ENCODE measurements at regions not wholly inside any gene's neighbourhood (a gene's known extent, or its start where the extent isn't known, plus 50 kb on each side); places are given as distances from the start of the nearest gene placed in this dataset.

DNA sequence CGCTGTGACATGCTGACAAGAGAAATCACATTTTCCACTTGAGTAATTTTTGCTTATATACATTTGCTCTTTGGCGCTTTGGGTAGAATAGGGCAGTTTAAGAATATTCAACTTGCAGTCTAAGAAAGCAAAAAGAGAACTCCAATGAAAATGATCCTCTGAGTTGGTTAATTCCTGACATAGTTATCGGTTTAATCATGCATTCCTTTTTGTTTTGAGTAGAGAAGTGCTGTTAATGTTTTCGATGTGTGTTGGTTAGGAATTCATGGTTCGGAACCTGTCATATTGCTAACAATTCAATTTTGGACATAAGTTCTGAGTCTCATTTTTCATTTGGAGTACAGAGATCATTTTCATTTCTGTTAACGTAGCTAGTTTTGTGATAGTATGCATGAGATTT is 700.6 kb upstream of the PITX2 start:
- no peaks in the 10 kb centered on the region for H3K4me1 ChIP-seq (ENCODE audit: control insufficient read depth, insufficient read depth, low read length)
- ChIA-PET POLR2A (no interaction called here), CTCF (no interaction called here)
- no TSS peak for BruUV-seq (replicated peaks)
- no peak overlapping the region for H3K27ac ChIP-seq (ENCODE audit: low read length)
- TF ChIP-seq, protein P1, sequence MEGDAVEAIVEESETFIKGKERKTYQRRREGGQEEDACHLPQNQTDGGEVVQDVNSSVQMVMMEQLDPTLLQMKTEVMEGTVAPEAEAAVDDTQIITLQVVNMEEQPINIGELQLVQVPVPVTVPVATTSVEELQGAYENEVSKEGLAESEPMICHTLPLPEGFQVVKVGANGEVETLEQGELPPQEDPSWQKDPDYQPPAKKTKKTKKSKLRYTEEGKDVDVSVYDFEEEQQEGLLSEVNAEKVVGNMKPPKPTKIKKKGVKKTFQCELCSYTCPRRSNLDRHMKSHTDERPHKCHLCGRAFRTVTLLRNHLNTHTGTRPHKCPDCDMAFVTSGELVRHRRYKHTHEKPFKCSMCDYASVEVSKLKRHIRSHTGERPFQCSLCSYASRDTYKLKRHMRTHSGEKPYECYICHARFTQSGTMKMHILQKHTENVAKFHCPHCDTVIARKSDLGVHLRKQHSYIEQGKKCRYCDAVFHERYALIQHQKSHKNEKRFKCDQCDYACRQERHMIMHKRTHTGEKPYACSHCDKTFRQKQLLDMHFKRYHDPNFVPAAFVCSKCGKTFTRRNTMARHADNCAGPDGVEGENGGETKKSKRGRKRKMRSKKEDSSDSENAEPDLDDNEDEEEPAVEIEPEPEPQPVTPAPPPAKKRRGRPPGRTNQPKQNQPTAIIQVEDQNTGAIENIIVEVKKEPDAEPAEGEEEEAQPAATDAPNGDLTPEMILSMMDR (IDR thresholded peaks at IDR 0.05): no peak
- TF ChIP-seq SIN3A (IDR thresholded peaks at IDR 0.05; ENCODE audit: borderline replicate concordance, insufficient read depth, low read depth, low read length) (no peak), TCF7L2 (IDR thresholded peaks at IDR 0.05; ENCODE audit: low read depth, low read length) (no peak), POLR2AphosphoS5 (IDR thresholded peaks at IDR 0.05; ENCODE audit: low read depth, low read length) (no peak)
- TF ChIP-seq, protein P2, sequence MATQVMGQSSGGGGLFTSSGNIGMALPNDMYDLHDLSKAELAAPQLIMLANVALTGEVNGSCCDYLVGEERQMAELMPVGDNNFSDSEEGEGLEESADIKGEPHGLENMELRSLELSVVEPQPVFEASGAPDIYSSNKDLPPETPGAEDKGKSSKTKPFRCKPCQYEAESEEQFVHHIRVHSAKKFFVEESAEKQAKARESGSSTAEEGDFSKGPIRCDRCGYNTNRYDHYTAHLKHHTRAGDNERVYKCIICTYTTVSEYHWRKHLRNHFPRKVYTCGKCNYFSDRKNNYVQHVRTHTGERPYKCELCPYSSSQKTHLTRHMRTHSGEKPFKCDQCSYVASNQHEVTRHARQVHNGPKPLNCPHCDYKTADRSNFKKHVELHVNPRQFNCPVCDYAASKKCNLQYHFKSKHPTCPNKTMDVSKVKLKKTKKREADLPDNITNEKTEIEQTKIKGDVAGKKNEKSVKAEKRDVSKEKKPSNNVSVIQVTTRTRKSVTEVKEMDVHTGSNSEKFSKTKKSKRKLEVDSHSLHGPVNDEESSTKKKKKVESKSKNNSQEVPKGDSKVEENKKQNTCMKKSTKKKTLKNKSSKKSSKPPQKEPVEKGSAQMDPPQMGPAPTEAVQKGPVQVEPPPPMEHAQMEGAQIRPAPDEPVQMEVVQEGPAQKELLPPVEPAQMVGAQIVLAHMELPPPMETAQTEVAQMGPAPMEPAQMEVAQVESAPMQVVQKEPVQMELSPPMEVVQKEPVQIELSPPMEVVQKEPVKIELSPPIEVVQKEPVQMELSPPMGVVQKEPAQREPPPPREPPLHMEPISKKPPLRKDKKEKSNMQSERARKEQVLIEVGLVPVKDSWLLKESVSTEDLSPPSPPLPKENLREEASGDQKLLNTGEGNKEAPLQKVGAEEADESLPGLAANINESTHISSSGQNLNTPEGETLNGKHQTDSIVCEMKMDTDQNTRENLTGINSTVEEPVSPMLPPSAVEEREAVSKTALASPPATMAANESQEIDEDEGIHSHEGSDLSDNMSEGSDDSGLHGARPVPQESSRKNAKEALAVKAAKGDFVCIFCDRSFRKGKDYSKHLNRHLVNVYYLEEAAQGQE (IDR thresholded peaks at IDR 0.05; ENCODE audit: insufficient read depth in 1 of 2, low read depth in 2 of 2, low read length in 1 of 2): no peak
- H3K27me3 ChIP-seq (ENCODE audit: control insufficient read depth, insufficient read depth, low read length): no peaks in the 10 kb centered on the region
- no peak overlapping the region for H3K4me3 ChIP-seq (ENCODE audit: low read depth in 2 of 2, low read length in 2 of 2)
- no peaks in the 10 kb centered on the region for H3K9me3 ChIP-seq (ENCODE audit: control insufficient read depth, insufficient read depth, low read depth, low read length)
- DNase-seq (ENCODE audit: low read depth, low spot score): no peak
- no peak for ATAC-seq
- H3K36me3 ChIP-seq (ENCODE audit: control insufficient read depth, insufficient read depth, low read length): no peaks in the 10 kb centered on the region; the same call in 1 of the 2 replicates
- in situ Hi-C loops (cut with HindIII; ENCODE audit: low pct_unique_long_range_greater_than_20kb, low sequenced_read_pairs) (no loop called here), intact Hi-C loops (cut with micrococcal nuclease; ENCODE audit: unreplicated experiment) (no loop called here)

DNA sequence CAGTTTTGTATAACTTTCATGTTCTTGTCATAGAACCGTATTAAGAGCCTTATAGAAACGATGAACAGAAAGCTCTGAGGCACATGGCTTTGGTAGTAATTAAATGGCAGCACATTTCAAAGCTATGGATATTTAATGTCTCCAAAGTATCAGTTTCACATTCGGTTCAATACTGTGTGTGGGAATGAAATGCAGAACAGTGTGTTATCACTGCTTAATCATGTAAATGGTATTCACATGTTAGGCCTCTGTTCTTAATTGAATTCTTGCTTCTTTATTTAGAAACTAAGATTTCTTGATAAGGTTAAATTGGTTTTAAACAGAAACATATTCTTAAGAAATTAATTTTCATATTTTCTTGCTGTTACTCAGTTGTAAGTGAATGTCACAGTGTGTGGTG is 701.0 kb upstream of the PITX2 start:
- Histone ChIP-seq H3K4me3 (ENCODE audit: low read depth in 2 of 2, low read length in 2 of 2) (no peak overlapping the region), H3K4me1 (ENCODE audit: control insufficient read depth, insufficient read depth, low read length) (no peaks in the 10 kb centered on the region), H3K36me3 (ENCODE audit: control insufficient read depth, insufficient read depth, low read length) (no peaks in the 10 kb centered on the region; the same call in 1 of the 2 replicates), H3K27ac (ENCODE audit: low read length) (no peak overlapping the region), H3K9me3 (ENCODE audit: control insufficient read depth, insufficient read depth, low read depth, low read length) (no peaks in the 10 kb centered on the region), H3K27me3 (ENCODE audit: control insufficient read depth, insufficient read depth, low read length) (no peaks in the 10 kb centered on the region)
- BruUV-seq (replicated peaks): no TSS peak
- CTCF ChIA-PET: no interaction called here
- ATAC-seq (no peak), DNase-seq (ENCODE audit: low read depth, low spot score) (no peak)
- intact Hi-C loops (cut with micrococcal nuclease; ENCODE audit: unreplicated experiment): no loop called here
- in situ Hi-C loops (cut with HindIII; ENCODE audit: low pct_unique_long_range_greater_than_20kb, low sequenced_read_pairs): no loop called here
- POLR2A ChIA-PET: no interaction called here
- no peak for TF ChIP-seq TCF7L2 (IDR thresholded peaks at IDR 0.05; ENCODE audit: low read depth, low read length)
- TF ChIP-seq, protein P2 (IDR thresholded peaks at IDR 0.05; ENCODE audit: insufficient read depth in 1 of 2, low read depth in 2 of 2, low read length in 1 of 2): no peak
- TF ChIP-seq POLR2AphosphoS5 (IDR thresholded peaks at IDR 0.05; ENCODE audit: low read depth, low read length): no peak
- TF ChIP-seq, protein P1 (IDR thresholded peaks at IDR 0.05): no peak
- TF ChIP-seq SIN3A (IDR thresholded peaks at IDR 0.05; ENCODE audit: borderline replicate concordance, insufficient read depth, low read depth, low read length): no peak
